ENCODE measurements at regions not wholly inside any gene's neighbourhood (a gene's known extent, or its start where the extent isn't known, plus 50 kb on each side); places are given as distances from the start of the nearest gene placed in this dataset.

- Histone ChIP-seq H3K4me3 (ENCODE audit: low read length, poor library complexity, severe bottlenecking) (no peak overlapping the region), H3K4me2 (ENCODE audit: low read depth, low read length, poor library complexity, severe bottlenecking) (no peak overlapping the region), H4K20me1 (ENCODE audit: insufficient read depth, low read length, poor library complexity, severe bottlenecking) (no peaks in the 10 kb centered on the region), H3K9me3 (ENCODE audit: insufficient read depth, low read depth, low read length) (no peaks in the 10 kb centered on the region), H3K9me2 (replicated peaks; ENCODE audit: low read depth, low read length) (no peaks in the 10 kb centered on the region), H3K9ac (ENCODE audit: low read depth, low read length, poor library complexity, severe bottlenecking) (no peak overlapping the region), H3K4me1 (ENCODE audit: insufficient read depth, low read length, poor library complexity, severe bottlenecking) (no peaks in the 10 kb centered on the region), H3F3A (ENCODE audit: low read depth) (no peaks in the 10 kb centered on the region), H3K27me3 (ENCODE audit: insufficient read depth, low read length, poor library complexity, severe bottlenecking) (no peaks in the 10 kb centered on the region), H3K79me2 (ENCODE audit: insufficient read depth, low read length) (no peaks in the 10 kb centered on the region), H2AFZ (ENCODE audit: low read length) (no peak overlapping the region), H3K36me3 (ENCODE audit: insufficient read depth, low read length) (no peaks in the 10 kb centered on the region)
- no peak for TF ChIP-seq CTCF (conservative IDR thresholded peaks at IDR 0.05; ENCODE audit: low read length)
- TF ChIP-seq EZH2phosphoT487 (IDR thresholded peaks at IDR 0.05; ENCODE audit: borderline replicate concordance) = no peak
Observed at GRCh38 chr10:44032216-44032615, 352.7 kb downstream of the CXCL12 start.

- Histone ChIP-seq H2AFZ (ENCODE audit: low read length) (no peak overlapping the region), H3K4me3 (ENCODE audit: low read length, poor library complexity, severe bottlenecking) (no peak overlapping the region), H3K27me3 (ENCODE audit: insufficient read depth, low read length, poor library complexity, severe bottlenecking) (no peaks in the 10 kb centered on the region), H3K9ac (ENCODE audit: low read depth, low read length, poor library complexity, severe bottlenecking) (no peak overlapping the region), H3K79me2 (ENCODE audit: insufficient read depth, low read length) (no peaks in the 10 kb centered on the region), H3K4me1 (ENCODE audit: insufficient read depth, low read length, poor library complexity, severe bottlenecking) (no peaks in the 10 kb centered on the region), H3K36me3 (ENCODE audit: insufficient read depth, low read length) (no peaks in the 10 kb centered on the region), H3K9me2 (replicated peaks; ENCODE audit: low read depth, low read length) (no peaks in the 10 kb centered on the region), H3K4me2 (ENCODE audit: low read depth, low read length, poor library complexity, severe bottlenecking) (no peak overlapping the region), H3K9me3 (ENCODE audit: insufficient read depth, low read depth, low read length) (no peaks in the 10 kb centered on the region), H3F3A (ENCODE audit: low read depth) (no peaks in the 10 kb centered on the region), H4K20me1 (ENCODE audit: insufficient read depth, low read length, poor library complexity, severe bottlenecking) (no peaks in the 10 kb centered on the region)
- TF ChIP-seq CTCF (conservative IDR thresholded peaks at IDR 0.05; ENCODE audit: low read length) = no peak
- TF ChIP-seq EZH2phosphoT487 (IDR thresholded peaks at IDR 0.05; ENCODE audit: borderline replicate concordance) = no peak
Observed at GRCh38 chr10:44030738-44031137, 354.2 kb downstream of the CXCL12 start.

GRCh38 chr10:44030132-44030531, 354.8 kb downstream of the CXCL12 start:
- Histone ChIP-seq H3K9me2 (replicated peaks; ENCODE audit: low read depth, low read length) (no peaks in the 10 kb centered on the region), H3K4me1 (ENCODE audit: insufficient read depth, low read length, poor library complexity, severe bottlenecking) (no peaks in the 10 kb centered on the region), H4K20me1 (ENCODE audit: insufficient read depth, low read length, poor library complexity, severe bottlenecking) (no peaks in the 10 kb centered on the region), H3F3A (ENCODE audit: low read depth) (no peaks in the 10 kb centered on the region), H3K9me3 (ENCODE audit: insufficient read depth, low read depth, low read length) (no peaks in the 10 kb centered on the region), H2AFZ (ENCODE audit: low read length) (no peak overlapping the region), H3K4me2 (ENCODE audit: low read depth, low read length, poor library complexity, severe bottlenecking) (no peak overlapping the region), H3K36me3 (ENCODE audit: insufficient read depth, low read length) (no peaks in the 10 kb centered on the region), H3K79me2 (ENCODE audit: insufficient read depth, low read length) (no peaks in the 10 kb centered on the region), H3K4me3 (ENCODE audit: low read length, poor library complexity, severe bottlenecking) (no peak overlapping the region), H3K27me3 (ENCODE audit: insufficient read depth, low read length, poor library complexity, severe bottlenecking) (no peaks in the 10 kb centered on the region), H3K9ac (ENCODE audit: low read depth, low read length, poor library complexity, severe bottlenecking) (no peak overlapping the region)
- no peak for TF ChIP-seq EZH2phosphoT487 (IDR thresholded peaks at IDR 0.05; ENCODE audit: borderline replicate concordance)
- TF ChIP-seq CTCF (conservative IDR thresholded peaks at IDR 0.05; ENCODE audit: low read length) = peak; percentile 56
